ENCODE measurements at regions not wholly inside any gene's neighbourhood (a gene's known extent, or its start where the extent isn't known, plus 50 kb on each side); places are given as distances from the start of the nearest gene placed in this dataset.
"Not testable (repeated sequence)": the region's sequence is repeated elsewhere in the genome, so short reads cannot be mapped to it uniquely, and the experiment has no call there.

DNA sequence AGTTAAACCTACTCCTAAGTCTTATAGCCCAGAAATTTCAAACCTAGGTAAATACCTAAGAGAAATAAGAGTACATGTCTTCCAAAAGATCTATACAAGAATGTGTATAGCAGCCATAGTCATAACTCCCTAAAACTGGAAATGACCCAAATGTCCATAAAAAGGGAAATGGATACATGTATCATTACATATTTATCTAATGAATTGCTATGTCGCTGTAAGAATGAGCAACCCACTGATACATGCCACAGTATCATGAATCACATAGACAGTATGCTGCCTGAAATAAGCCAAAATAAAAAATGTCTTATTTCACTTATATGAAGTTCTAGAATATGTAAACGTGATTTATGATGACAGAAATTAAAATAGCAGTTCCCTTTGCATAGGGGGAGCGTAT lies 679.5 kb downstream of the MAFB start:
- no peaks in the 10 kb centered on the region for H3K27me3 Mint-ChIP-seq
- H3K9me3 ChIP-seq (ENCODE audit: control insufficient read depth in 1 of 2, insufficient read depth in 1 of 2, low read length in 2 of 2), result no peaks in the 10 kb centered on the region
- no peak overlapping the region for H3K27ac ChIP-seq (ENCODE audit: low read depth in 1 of 2, low read length in 2 of 2)
- H3K4me3 Mint-ChIP-seq, result no peak overlapping the region
- ChIA-PET CTCF (no interaction called here), POLR2A (no interaction called here)
- no peak overlapping the region for H3K27ac Mint-ChIP-seq
- TF ChIP-seq CTCF (IDR thresholded peaks at IDR 0.05), result no peak
- no peaks in the 10 kb centered on the region for H3K9me3 Mint-ChIP-seq
- H3K4me1 Mint-ChIP-seq (ENCODE audit: low read depth), result no peaks in the 10 kb centered on the region
- ATAC-seq (ENCODE audit: poor library complexity) (no peak), DNase-seq (no peak)
- intact Hi-C loops (cut with DNase I, micrococcal nuclease), result no loop called here
- no peaks in the 10 kb centered on the region for H3K36me3 Mint-ChIP-seq (ENCODE audit: low read depth)
- H3K36me3 ChIP-seq (ENCODE audit: insufficient read depth, low read length), result no peaks in the 10 kb centered on the region
- H3K4me3 ChIP-seq (ENCODE audit: low read length), result no peak overlapping the region
- no peaks in the 10 kb centered on the region for H3K4me1 ChIP-seq (ENCODE audit: insufficient read depth, low read length)
- H3K27me3 ChIP-seq (ENCODE audit: control insufficient read depth in 1 of 2, insufficient read depth in 2 of 2, low read length in 2 of 2), result no peaks in the 10 kb centered on the region

DNA sequence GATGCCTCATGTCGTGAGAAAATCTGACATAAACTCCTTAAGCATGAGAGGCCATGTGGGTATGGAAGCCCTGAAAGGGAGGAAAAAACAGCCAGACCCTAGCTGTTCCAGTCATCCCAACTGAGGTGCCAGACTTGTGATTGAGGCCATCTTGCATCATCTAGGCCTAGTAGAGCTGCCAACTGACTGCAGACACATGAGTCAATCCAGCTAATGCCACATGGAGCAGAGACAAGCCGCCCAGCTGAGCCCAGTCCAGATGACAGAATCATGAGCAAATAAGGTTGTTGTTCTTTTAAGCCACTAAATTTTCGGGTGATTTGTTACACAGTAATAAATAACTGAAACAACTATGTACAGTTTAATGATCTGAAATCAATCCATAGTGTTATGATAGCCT lies 680.9 kb downstream of the MAFB start:
- Mint-ChIP-seq H3K4me1 (ENCODE audit: low read depth) (no peaks in the 10 kb centered on the region), H3K36me3 (ENCODE audit: low read depth) (no peaks in the 10 kb centered on the region), H3K27me3 (no peaks in the 10 kb centered on the region), H3K27ac (no peak overlapping the region), H3K4me3 (no peak overlapping the region), H3K9me3 (no peaks in the 10 kb centered on the region)
- ATAC-seq (ENCODE audit: poor library complexity), result no peak
- Histone ChIP-seq H3K27me3 (ENCODE audit: control insufficient read depth in 1 of 2, insufficient read depth in 2 of 2, low read length in 2 of 2) (no peaks in the 10 kb centered on the region), H3K9me3 (ENCODE audit: control insufficient read depth in 1 of 2, insufficient read depth in 1 of 2, low read length in 2 of 2) (no peaks in the 10 kb centered on the region), H3K27ac (ENCODE audit: low read depth in 1 of 2, low read length in 2 of 2) (no peak overlapping the region), H3K4me1 (ENCODE audit: insufficient read depth, low read length) (no peaks in the 10 kb centered on the region), H3K4me3 (ENCODE audit: low read length) (no peak overlapping the region), H3K36me3 (ENCODE audit: insufficient read depth, low read length) (no peaks in the 10 kb centered on the region)
- ChIA-PET POLR2A (no interaction called here), CTCF (no interaction called here)
- TF ChIP-seq CTCF (IDR thresholded peaks at IDR 0.05), result no peak
- intact Hi-C loops (cut with DNase I, micrococcal nuclease), result no loop called here
- DNase-seq, result no peak

GRCh38 chr20:40006168-40006860 lies 682.7 kb downstream of the MAFB start:
- CTCF ChIA-PET, result no interaction called here
- no peaks in the 10 kb centered on the region for H3K9me3 ChIP-seq (ENCODE audit: control insufficient read depth in 1 of 2, insufficient read depth in 1 of 2, low read length in 2 of 2)

GRCh38 chr20:40004092-40004491 lies 684.9 kb downstream of the MAFB start:
- H3K27ac ChIP-seq (ENCODE audit: low read depth in 1 of 2, low read length in 2 of 2); H3K4me1 Mint-ChIP-seq (ENCODE audit: low read depth); H3K4me1 ChIP-seq (ENCODE audit: insufficient read depth, low read length); CTCF ChIA-PET; H3K36me3 Mint-ChIP-seq (ENCODE audit: low read depth); ATAC-seq (ENCODE audit: poor library complexity); H3K4me3 ChIP-seq (ENCODE audit: low read length); DNase-seq; H3K9me3 ChIP-seq (ENCODE audit: control insufficient read depth in 1 of 2, insufficient read depth in 1 of 2, low read length in 2 of 2); POLR2A ChIA-PET; H3K27ac Mint-ChIP-seq; H3K36me3 ChIP-seq (ENCODE audit: insufficient read depth, low read length); H3K27me3 Mint-ChIP-seq; H3K9me3 Mint-ChIP-seq; intact Hi-C loops (cut with DNase I, micrococcal nuclease); H3K4me3 Mint-ChIP-seq; H3K27me3 ChIP-seq (ENCODE audit: control insufficient read depth in 1 of 2, insufficient read depth in 2 of 2, low read length in 2 of 2): not testable (repeated sequence)

More at GRCh38 chr20:40006168-40006860, 682.7 kb downstream of the MAFB start:
- H3K27me3 Mint-ChIP-seq, result no peaks in the 10 kb centered on the region
- ATAC-seq (ENCODE audit: poor library complexity) (no peak), DNase-seq (no peak)
- no peak overlapping the region for H3K27ac ChIP-seq (ENCODE audit: low read depth in 1 of 2, low read length in 2 of 2)
- H3K4me3 ChIP-seq (ENCODE audit: low read length), result no peak overlapping the region
- H3K27ac Mint-ChIP-seq, result no peak overlapping the region
- no peak for TF ChIP-seq CTCF (IDR thresholded peaks at IDR 0.05)
- no peaks in the 10 kb centered on the region for H3K36me3 ChIP-seq (ENCODE audit: insufficient read depth, low read length)
- no peaks in the 10 kb centered on the region for H3K4me1 Mint-ChIP-seq (ENCODE audit: low read depth)
- H3K4me1 ChIP-seq (ENCODE audit: insufficient read depth, low read length), result no peaks in the 10 kb centered on the region
- POLR2A ChIA-PET, result no interaction called here
- no peaks in the 10 kb centered on the region for H3K9me3 Mint-ChIP-seq
- H3K4me3 Mint-ChIP-seq, result no peak overlapping the region
- H3K36me3 Mint-ChIP-seq (ENCODE audit: low read depth), result no peaks in the 10 kb centered on the region
- intact Hi-C loops (cut with DNase I, micrococcal nuclease), result no loop called here
- H3K27me3 ChIP-seq (ENCODE audit: control insufficient read depth in 1 of 2, insufficient read depth in 2 of 2, low read length in 2 of 2), result no peaks in the 10 kb centered on the region
